GM21619 (cell line): ENCODE measurements at regions not wholly inside any gene's neighbourhood (a gene's known extent, or its start where the extent isn't known, plus 50 kb on each side); places are given as distances from the start of the nearest gene placed in this dataset.

Experiments
- ATAC-seq: cut with Tn5 transposase; IDR thresholded peaks from one replicate; pipeline ENCODE4 v1.9.1; 2021; ENCODE audit not compliant: unreplicated experiment

- no peak for ATAC-seq
Observed at GRCh38 chr5:125298746-125299379, 552.4 kb upstream of the ZNF608 start.

- ATAC-seq: no peak
Observed at GRCh38 chr5:125301711-125302110, 555.3 kb upstream of the ZNF608 start.

- no peak for ATAC-seq
Observed at GRCh38 chr5:125302577-125302976, 556.1 kb upstream of the ZNF608 start.

- no peak for ATAC-seq
Observed at GRCh38 chr5:125306741-125307140, 560.3 kb upstream of the ZNF608 start.

- no peak for ATAC-seq
Observed at GRCh38 chr5:125310749-125311148, 564.3 kb upstream of the ZNF608 start.

GRCh38 chr5:125311743-125312142 lies 565.3 kb upstream of the ZNF608 start:
- ATAC-seq: no peak

- no peak for ATAC-seq
Observed at GRCh38 chr5:125313555-125313954, 567.1 kb upstream of the ZNF608 start.

GRCh38 chr5:125315306-125315705 lies 568.9 kb upstream of the ZNF608 start:
- no peak for ATAC-seq

GRCh38 chr5:125316391-125316790 lies 570.0 kb upstream of the ZNF608 start:
- no peak for ATAC-seq

GRCh38 chr5:125316915-125317535 lies 570.6 kb upstream of the ZNF608 start:
- ATAC-seq: no peak

- no peak for ATAC-seq
Observed at GRCh38 chr5:125317536-125317995, 571.1 kb upstream of the ZNF608 start.

- no peak for ATAC-seq
Observed at GRCh38 chr5:125321654-125322053, 575.2 kb upstream of the ZNF608 start.

GRCh38 chr5:125323613-125324012 lies 577.2 kb upstream of the ZNF608 start:
- ATAC-seq: no peak

- ATAC-seq: no peak
Observed at GRCh38 chr5:125325488-125326149, 579.2 kb upstream of the ZNF608 start.

- no peak for ATAC-seq
Observed at GRCh38 chr5:125326150-125326510, 579.7 kb upstream of the ZNF608 start.

GRCh38 chr5:125327676-125328075 lies 581.2 kb upstream of the ZNF608 start:
- ATAC-seq: no peak

- no peak for ATAC-seq
Observed at GRCh38 chr5:125331987-125332598, 585.7 kb upstream of the ZNF608 start.

- no peak for ATAC-seq
Observed at GRCh38 chr5:125333416-125333815, 587.0 kb upstream of the ZNF608 start.

GRCh38 chr5:125336401-125336800 lies 590.0 kb upstream of the ZNF608 start:
- ATAC-seq: no peak

GRCh38 chr5:125337294-125337693 lies 590.9 kb upstream of the ZNF608 start:
- no peak for ATAC-seq

GRCh38 chr5:125338440-125339174 lies 592.2 kb upstream of the ZNF608 start:
- ATAC-seq: no peak
